WTC11 (cell line): ENCODE measurements at regions not wholly inside any gene's neighbourhood (a gene's known extent, or its start where the extent isn't known, plus 50 kb on each side); places are given as distances from the start of the nearest gene placed in this dataset.

Experiments used
- SP1 ChIP-seq: sonication (generic); formaldehyde crosslinking; conservative IDR thresholded peaks from 2 replicates; pipeline ENCODE4 v1.8.1; 2022; ENCODE audit warnings: missing genetic modification reagents
- ZNF138 ChIP-seq: sonication (generic); formaldehyde crosslinking; conservative IDR thresholded peaks from 2 replicates; pipeline ENCODE4 v1.8.1; 2022; ENCODE audit warnings: mild to moderate bottlenecking, moderate library complexity, missing genetic modification reagents
- TF ChIP-seq, protein P1 (sequence below): fragments of 200-600 bp; IDR thresholded peaks from 2 replicates; pipeline ENCODE4 v1.8.0; 2022; ENCODE audit warnings: antibody characterized with exemption

GRCh38 chr13:29683041-29683440, 87.6 kb upstream of the SLC7A1 start:
- TF ChIP-seq, protein P1, sequence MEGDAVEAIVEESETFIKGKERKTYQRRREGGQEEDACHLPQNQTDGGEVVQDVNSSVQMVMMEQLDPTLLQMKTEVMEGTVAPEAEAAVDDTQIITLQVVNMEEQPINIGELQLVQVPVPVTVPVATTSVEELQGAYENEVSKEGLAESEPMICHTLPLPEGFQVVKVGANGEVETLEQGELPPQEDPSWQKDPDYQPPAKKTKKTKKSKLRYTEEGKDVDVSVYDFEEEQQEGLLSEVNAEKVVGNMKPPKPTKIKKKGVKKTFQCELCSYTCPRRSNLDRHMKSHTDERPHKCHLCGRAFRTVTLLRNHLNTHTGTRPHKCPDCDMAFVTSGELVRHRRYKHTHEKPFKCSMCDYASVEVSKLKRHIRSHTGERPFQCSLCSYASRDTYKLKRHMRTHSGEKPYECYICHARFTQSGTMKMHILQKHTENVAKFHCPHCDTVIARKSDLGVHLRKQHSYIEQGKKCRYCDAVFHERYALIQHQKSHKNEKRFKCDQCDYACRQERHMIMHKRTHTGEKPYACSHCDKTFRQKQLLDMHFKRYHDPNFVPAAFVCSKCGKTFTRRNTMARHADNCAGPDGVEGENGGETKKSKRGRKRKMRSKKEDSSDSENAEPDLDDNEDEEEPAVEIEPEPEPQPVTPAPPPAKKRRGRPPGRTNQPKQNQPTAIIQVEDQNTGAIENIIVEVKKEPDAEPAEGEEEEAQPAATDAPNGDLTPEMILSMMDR = no peak
- TF ChIP-seq SP1 (CRISPR knock-in tag) (no peak), ZNF138 (CRISPR knock-in tag) (no peak)
